Spleen (tissue), 11 donors: ENCODE measurements at regions not wholly inside any gene's neighbourhood (a gene's known extent, or its start where the extent isn't known, plus 50 kb on each side); places are given as distances from the start of the nearest gene placed in this dataset.

Source experiments
- DNase-seq: peaks from one replicate; pipeline ENCODE4 v3.0.0-alpha.2; 2020
- H3K27ac ChIP-seq, 8 donors: fragments of 200-600 bp; sonication (generic) in 7 of 8; 1 replicate in 4 of 8; 2 replicates in 4 of 8; pipeline versions ENCODE4 v1.5.0 to v1.8.0; 2016 to 2021; ENCODE audit warnings: inconsistent platforms in 4 of 8, mild to moderate bottlenecking in 4 of 8, moderate library complexity in 1 of 8
- H3K27me3 ChIP-seq, 7 donors: fragments of 200-600 bp; sonication (generic) in 6 of 7; replicated peaks in 1 of 7; 1 replicate in 4 of 7; 2 replicates in 3 of 7; pipeline versions ENCODE4 v1.5.0 to v1.8.0; 2016 to 2021; ENCODE audit warnings: inconsistent platforms in 3 of 7, mild to moderate bottlenecking in 1 of 7
- H3K36me3 ChIP-seq, 6 donors: fragments of 200-600 bp; sonication (generic) in 5 of 6; 1 replicate in 4 of 6; 2 replicates in 2 of 6; pipeline versions ENCODE4 v1.5.0 to v1.8.0; 2016 to 2021; ENCODE audit warnings: inconsistent platforms in 2 of 6
- H3K4me1 ChIP-seq, 6 donors: fragments of 200-600 bp; sonication (generic) in 5 of 6; 1 replicate in 3 of 6; 2 replicates in 3 of 6; pipeline versions ENCODE4 v1.5.0 to v1.8.0; 2016 to 2021; ENCODE audit warnings: inconsistent platforms in 3 of 6
- H3K4me3 ChIP-seq, 8 donors: fragments of 200-600 bp; sonication (generic) in 7 of 8; 1 replicate in 4 of 8; 2 replicates in 4 of 8; pipeline versions ENCODE4 v1.5.0 to v1.8.0; 2016 to 2021; ENCODE audit warnings: inconsistent platforms in 4 of 8, mild to moderate bottlenecking in 4 of 8, moderate library complexity in 2 of 8
- H3K9me3 ChIP-seq, 8 donors: fragments of 200-600 bp; sonication (generic) in 7 of 8; 1 replicate in 4 of 8; 2 replicates in 4 of 8; pipeline versions ENCODE4 v1.5.0 to v1.8.0; 2016 to 2021; ENCODE audit warnings: inconsistent platforms in 4 of 8
- CTCF ChIP-seq, 11 experiments: fragments of 200-600 bp in 7 of 11; fragments of 450-650 bp in 4 of 11; sonication (generic) in 4 of 11; IDR thresholded peaks in 8 of 11; conservative IDR thresholded peaks in 3 of 11; 1 replicate in 7 of 11; 2 replicates in 4 of 11; pipeline versions ENCODE4 v1.4.0 to v1.8.0; 2016 to 2021; ENCODE audit warnings: antibody characterized with exemption in 11 of 11, inconsistent platforms in 4 of 11, mild to moderate bottlenecking in 1 of 11
- POLR2A ChIP-seq, 3 donors: fragments of 450-650 bp; IDR thresholded peaks; one replicate each; pipeline ENCODE4 v1.5.1; 2017; ENCODE audit warnings: antibody characterized with exemption in 3 of 3, mild to moderate bottlenecking in 1 of 3
- POLR2AphosphoS5 ChIP-seq, 3 donors: sonication (generic); formaldehyde crosslinking; IDR thresholded peaks; one replicate each; pipeline ENCODE4 v1.5.1; 2017; ENCODE audit warnings: antibody characterized with exemption in 3 of 3
- WGBS, 5 donors: extraction: QIAGEN DNeasy Blood & Tissue Kit in 3 of 5; methylation state at CpG; one replicate each; pipeline versions ENCODE4 v1.1.5 to v1.1.7; 2013 to 2018; 5-methylcytosine and 5-hydroxymethylcytosine counted together
- intact Hi-C: fragments of 100-400 bp; cut with DNase I; formaldehyde crosslinking; loops from one replicate; pipeline ENCODE4 v1.15.0; 2023; ENCODE audit warnings: low total_unique reads
- donor health status: healthy with polysubstance abuse.
- donor health status: DM: no; HTN: no; CAD: no; lungs with moderate emphysema.
- donor health status: DM: no; HTN: no; CAD: no.
- donor health status: Bipolar disorder and iron deficiency.
- donor health status: healthy.
- donor health status: DM: no; HTN: no; CAD: no.
- donor health status: DM: yes; HTN: yes; CAD: no.

DNA sequence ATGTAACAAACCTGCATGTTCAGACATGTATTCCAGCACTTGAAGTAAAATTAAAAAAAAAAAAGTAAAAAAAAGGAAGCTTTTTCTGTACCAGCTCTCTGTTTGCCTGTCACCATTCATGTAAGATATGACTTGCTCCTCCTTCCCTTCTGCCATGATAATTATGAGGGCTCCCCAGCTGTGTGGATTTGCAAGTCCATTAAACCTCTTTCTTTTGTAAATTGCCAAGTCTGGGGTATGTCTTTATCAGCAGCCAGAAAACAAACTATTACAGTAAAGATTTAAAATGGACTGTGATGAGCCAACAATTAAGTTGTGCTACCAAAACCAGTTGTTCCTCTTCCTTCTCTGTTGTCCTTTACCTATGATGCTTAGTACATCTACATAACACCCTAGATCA lies 619.6 kb downstream of the ARL4A start:
- no peak overlapping the region for H3K4me3 ChIP-seq
- peaks cover 0 to 10% (median under 1%) of the 10 kb centered on the region in 8 donors for H3K9me3 ChIP-seq
- no peaks in the 10 kb centered on the region for H3K27me3 ChIP-seq
- intact Hi-C loops = no loop called here
- DNase-seq = no peak
- H3K4me1 ChIP-seq = no peaks in the 10 kb centered on the region
- TF ChIP-seq POLR2AphosphoS5 (IDR thresholded peaks at IDR 0.05) = no peak
- no peaks in the 10 kb centered on the region for H3K36me3 ChIP-seq
- no peak overlapping the region for H3K27ac ChIP-seq

DNA sequence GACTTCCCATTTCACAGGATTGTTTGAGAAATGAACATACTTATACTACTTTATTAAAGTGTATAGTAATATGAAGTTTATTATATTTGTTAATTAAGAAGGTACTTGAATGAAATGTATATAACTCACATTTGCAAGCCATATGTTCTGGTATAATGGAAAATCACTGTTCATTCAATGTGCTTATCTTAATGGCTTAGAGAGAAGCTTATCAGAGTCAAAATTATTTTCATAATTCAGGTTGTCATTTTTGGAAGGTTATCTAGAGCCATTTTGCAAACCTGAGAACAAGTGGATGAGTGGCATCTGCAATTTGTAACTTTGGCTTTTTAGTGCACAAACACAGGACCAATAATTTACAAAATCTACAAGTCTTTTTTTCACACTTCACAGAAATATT lies 621.0 kb downstream of the ARL4A start:
- Histone ChIP-seq H3K4me1 (no peaks in the 10 kb centered on the region), H3K9me3 (peaks cover 0 to 19% (median 11%) of the 10 kb centered on the region in 8 donors), H3K27me3 (no peaks in the 10 kb centered on the region), H3K27ac (no peak overlapping the region), H3K36me3 (no peaks in the 10 kb centered on the region), H3K4me3 (no peak overlapping the region)
- no peak for DNase-seq
- TF ChIP-seq POLR2AphosphoS5 (IDR thresholded peaks at IDR 0.05) = no peak
- TF ChIP-seq CTCF (IDR thresholded peaks at IDR 0.05 in 8 of 11, conservative IDR thresholded peaks at IDR 0.05 in 3 of 11) = no peak
- TF ChIP-seq POLR2A (IDR thresholded peaks at IDR 0.05) = no peak
- intact Hi-C loops = no loop called here

GRCh38 chr7:13309535-13309934 lies 622.1 kb downstream of the ARL4A start:
- TF ChIP-seq POLR2A (IDR thresholded peaks at IDR 0.05) (no peak), POLR2AphosphoS5 (IDR thresholded peaks at IDR 0.05) (no peak), CTCF (IDR thresholded peaks at IDR 0.05 in 8 of 11, conservative IDR thresholded peaks at IDR 0.05 in 3 of 11) (no peak)
- Histone ChIP-seq H3K4me3 (no peak overlapping the region), H3K36me3 (no peaks in the 10 kb centered on the region), H3K4me1 (no peaks in the 10 kb centered on the region), H3K27ac (no peak overlapping the region), H3K9me3 (peaks cover 0 to 19% (median 11%) of the 10 kb centered on the region in 8 donors), H3K27me3 (no peaks in the 10 kb centered on the region)
- intact Hi-C loops = no loop called here
- no peak for DNase-seq

- TF ChIP-seq POLR2AphosphoS5 (IDR thresholded peaks at IDR 0.05) (no peak), POLR2A (IDR thresholded peaks at IDR 0.05) (no peak), CTCF (IDR thresholded peaks at IDR 0.05 in 8 of 11, conservative IDR thresholded peaks at IDR 0.05 in 3 of 11) (no peak)
- Histone ChIP-seq H3K4me1 (no peaks in the 10 kb centered on the region), H3K27ac (no peak overlapping the region), H3K27me3 (no peaks in the 10 kb centered on the region), H3K9me3 (peaks cover 0 to 19% (median 11%) of the 10 kb centered on the region in 8 donors), H3K36me3 (no peaks in the 10 kb centered on the region), H3K4me3 (no peak overlapping the region)
- no peak for DNase-seq
- WGBS, 5 donors = 81 to 92% (median 84%) methylated on average over 5 of the region's 5 CpGs
- intact Hi-C loops = no loop called here
Observed at GRCh38 chr7:13312307-13312706, 624.9 kb downstream of the ARL4A start.

GRCh38 chr7:13320333-13320732 lies 632.9 kb downstream of the ARL4A start:
- Histone ChIP-seq H3K4me3 (no peak overlapping the region), H3K9me3 (no peaks in the 10 kb centered on the region), H3K4me1 (no peaks in the 10 kb centered on the region), H3K27me3 (peaks cover 0 to 2% (median 0%) of the 10 kb centered on the region in 7 donors), H3K27ac (no peak overlapping the region), H3K36me3 (no peaks in the 10 kb centered on the region)
- TF ChIP-seq CTCF (IDR thresholded peaks at IDR 0.05 in 8 of 11, conservative IDR thresholded peaks at IDR 0.05 in 3 of 11) (no peak), POLR2A (IDR thresholded peaks at IDR 0.05) (no peak), POLR2AphosphoS5 (IDR thresholded peaks at IDR 0.05) (no peak)
- intact Hi-C loops = no loop called here
- no peak for DNase-seq
